Heart right ventricle (tissue), 16 donors: ENCODE measurements at regions not wholly inside any gene's neighbourhood (a gene's known extent, or its start where the extent isn't known, plus 50 kb on each side); places are given as distances from the start of the nearest gene placed in this dataset.
"Not testable (repeated sequence)": the region's sequence is repeated elsewhere in the genome, so short reads cannot be mapped to it uniquely, and the experiment has no call there.

Experiments
- ATAC-seq, 8 donors: fragments of 200-7000 bp; cut with Tn5 transposase; one replicate each; pipeline ENCODE4 v1.9.1; 2020; ENCODE audit warnings: mild to moderate bottlenecking in 8 of 8, moderate library complexity in 8 of 8, moderate number of reproducible peaks in 1 of 8
- DNase-seq, 2 donors: peaks; one replicate each; pipeline ENCODE4 v3.0.0-alpha.2; 2020
- H3K27ac ChIP-seq, 10 donors: fragments of 200-600 bp; sonication (generic) in 2 of 10; one replicate each; pipeline versions ENCODE4 v1.5.0 to v1.8.0; 2020 to 2022; ENCODE audit warnings: mild to moderate bottlenecking in 3 of 10
- H3K27me3 ChIP-seq, 7 donors: fragments of 200-600 bp; one replicate each; pipeline ENCODE4 v1.8.0; 2021 to 2022; ENCODE audit warnings: mild to moderate bottlenecking in 2 of 7
- H3K36me3 ChIP-seq, 9 donors: fragments of 200-600 bp; sonication (generic) in 1 of 9; one replicate each; pipeline versions ENCODE4 v1.5.0 to v1.8.0; 2020 to 2022; ENCODE audit warnings: mild to moderate bottlenecking in 2 of 9
- H3K4me1 ChIP-seq, 9 donors: fragments of 200-600 bp; sonication (generic) in 1 of 9; one replicate each; pipeline versions ENCODE4 v1.5.0 to v1.8.0; 2020 to 2022; ENCODE audit warnings: mild to moderate bottlenecking in 4 of 9
- H3K4me3 ChIP-seq, 10 donors: fragments of 200-600 bp; sonication (generic) in 2 of 10; one replicate each; pipeline versions ENCODE4 v1.5.0 to v1.8.0; 2020 to 2022; ENCODE audit warnings: mild to moderate bottlenecking in 7 of 10, moderate library complexity in 2 of 10
- H3K9me3 ChIP-seq, 11 donors: fragments of 200-600 bp in 10 of 11; sonication (generic) in 2 of 11; one replicate each; pipeline versions ENCODE4 v1.5.0 to v1.8.0; 2013 to 2022; ENCODE audit warnings: mild to moderate bottlenecking in 2 of 11, control low read depth in 1 of 11, moderate library complexity in 1 of 11
- CTCF ChIP-seq, 9 donors: fragments of 200-600 bp; sonication (generic) in 2 of 9; IDR thresholded peaks; one replicate each; pipeline versions ENCODE4 v1.5.0 to v1.8.0; 2021 to 2022; ENCODE audit warnings: antibody characterized with exemption in 9 of 9, mild to moderate bottlenecking in 5 of 9, moderate library complexity in 1 of 9
- WGBS, 2 donors: extraction: QIAGEN DNeasy Blood & Tissue Kit; methylation state at CpG; one replicate each; pipeline ENCODE4 v1.1.7; 2013; ENCODE audit warnings: inconsistent platforms in 1 of 2; 5-methylcytosine and 5-hydroxymethylcytosine counted together
- intact Hi-C, 10 donors: fragments of 100-400 bp; cut with DNase I; formaldehyde crosslinking; loops; one replicate each; pipeline versions ENCODE4 v1.11.1 to v1.14.2; 2022
- donor health status: Arrhythmogenic right ventricular cardiomyopathy.
- donor health status: ischemic (EF 13 %, LVEDD 7.1; RV severe dilation, severe dysfunction).
- donor health status: healthy with polysubstance abuse.
- donor health status: DM: no; HTN: yes; CAD: no.
- donor health status: DM: no; HTN: no; CAD: no.
- donor health status: ischemic (EF 25% LVEDD 6.9; RV normal size, moderate dysfunction).
- donor health status: ischemic (EF 25% LVEDD 5.7; RV mildly dilated, moderate dysfunction).
- donor health status: healthy.
- donor health status: DM: yes; HTN: yes; CAD: no.
- donor health status: Ischemic cardiomyopathy.
- donor health status: ischemic (EF 35%, LVEDD 5.7; RV mildly dilated, moderate dysfunction).
- donor health status: nonischemic (EF 11% LVEDD 7.7; RV severe dilation, severe dysfunction).
- donor health status: DM: yes; HTN: yes; CAD: no.
- donor health status: PGD.
- donor health status: ischemic (EF 29% LVEDD 5.4; RV normal size, mild dysfunction).
- donor health status: nonischemic (EF 23%, LVEDD 6.1; RV moderate dilation, normal function).

DNA sequence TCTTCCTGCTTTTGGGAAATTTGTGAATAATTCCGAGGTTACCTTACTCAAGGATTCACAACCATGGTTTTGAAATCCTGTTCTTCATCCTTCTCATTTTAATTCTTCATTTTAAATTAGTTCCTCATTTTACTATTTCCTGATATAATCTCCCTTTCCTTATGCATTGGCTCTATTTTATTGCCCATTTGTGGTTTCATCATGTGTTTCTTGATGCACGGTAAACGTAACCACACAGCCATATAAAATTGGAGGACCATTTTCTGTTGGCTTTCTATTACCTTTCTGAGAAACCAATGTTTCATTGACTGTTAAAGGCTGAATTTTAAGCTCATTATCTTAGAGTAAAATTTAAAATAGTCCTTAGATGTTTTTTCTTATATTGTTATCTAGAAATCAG is 100.3 kb upstream of the NDST4 start:
- intact Hi-C loops = no loop called here
- no peak for ATAC-seq
- no peak for DNase-seq
- no peak overlapping the region for H3K4me3 ChIP-seq
- 79 to 81% methylated on average over 3 of the region's 3 CpGs for WGBS, 2 donors
- peaks cover 0 to 9% (median 0%) of the 10 kb centered on the region in 11 donors for H3K9me3 ChIP-seq
- no peaks in the 10 kb centered on the region for H3K4me1 ChIP-seq
- H3K27me3 ChIP-seq = no peaks in the 10 kb centered on the region
- H3K36me3 ChIP-seq = no peaks in the 10 kb centered on the region
- no peak overlapping the region for H3K27ac ChIP-seq
- no peak for TF ChIP-seq CTCF (IDR thresholded peaks at IDR 0.05)

- Histone ChIP-seq H3K27me3 (no peaks in the 10 kb centered on the region), H3K4me1 (no peaks in the 10 kb centered on the region), H3K4me3 (no peak overlapping the region), H3K27ac (no peak overlapping the region), H3K36me3 (no peaks in the 10 kb centered on the region), H3K9me3 (peaks cover 0 to 8% (median 0%) of the 10 kb centered on the region in 11 donors)
- intact Hi-C loops = no loop called here
- no peak for TF ChIP-seq CTCF (IDR thresholded peaks at IDR 0.05)
- DNase-seq (no peak), ATAC-seq (no peak)
- WGBS, 2 donors = 58 to 62% methylated on average over 3 of the region's 3 CpGs
Measured at GRCh38 chr4:115201042-115201330, 87.6 kb upstream of the NDST4 start.

DNA sequence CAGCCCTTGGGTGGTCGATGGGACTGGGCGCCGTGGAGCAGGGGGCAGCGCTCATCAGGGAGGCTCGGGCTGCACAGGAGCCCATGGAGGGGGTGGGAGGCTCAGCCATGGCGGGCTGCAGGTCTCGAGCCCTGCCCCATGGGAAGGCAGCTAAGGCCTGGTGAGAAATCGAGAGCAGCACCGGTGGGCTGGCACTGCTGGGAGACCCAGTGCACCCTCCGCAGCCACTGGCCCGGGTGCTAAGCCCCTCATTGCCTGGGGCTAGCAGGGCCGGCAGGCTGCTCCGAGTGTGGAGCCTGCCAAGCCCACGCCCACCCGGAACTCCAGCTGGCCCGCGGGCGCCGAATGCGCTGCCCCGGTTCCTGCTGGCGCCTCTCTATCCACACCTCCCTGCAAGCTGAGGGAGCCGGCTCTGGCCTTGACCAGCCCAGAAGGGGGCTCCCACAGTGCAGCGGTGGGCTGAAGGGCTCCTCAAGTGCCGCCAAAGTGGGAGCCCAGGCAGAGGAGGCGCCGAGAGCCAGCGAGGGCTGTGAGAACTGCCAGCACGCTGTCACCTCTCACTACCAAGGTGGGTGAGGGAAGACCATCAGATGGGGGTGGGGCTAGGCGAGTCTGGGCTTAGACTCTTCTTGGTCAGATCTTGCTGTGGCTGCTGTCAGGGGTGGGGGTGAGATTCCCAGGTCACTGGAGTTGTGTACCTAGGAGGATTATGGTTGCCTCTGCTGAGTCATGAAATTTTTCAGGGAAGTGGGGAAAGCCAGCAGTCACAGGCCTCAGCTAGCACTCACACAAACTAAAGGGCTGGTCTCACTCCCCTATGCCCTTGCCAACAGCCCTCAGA is 87.0 kb upstream of the NDST4 start:
- intact Hi-C loops, ATAC-seq, DNase-seq: not testable (repeated sequence)

GRCh38 chr4:115194612-115195011 is 81.2 kb upstream of the NDST4 start:
- not testable (repeated sequence) for ATAC-seq

More for the DNA sequence above, 87.0 kb upstream of the NDST4 start:
- H3K4me3 ChIP-seq, H3K27me3 ChIP-seq, H3K4me1 ChIP-seq, H3K36me3 ChIP-seq, H3K9me3 ChIP-seq, H3K27ac ChIP-seq: not testable (repeated sequence)
- 90 to 94% methylated on average over 25 to 30 of the region's 30 CpGs for WGBS, 2 donors

GRCh38 chr4:115190529-115190928 is 77.1 kb upstream of the NDST4 start:
- ATAC-seq = no peak
- intact Hi-C loops = no loop called here
- Histone ChIP-seq H3K9me3 (peaks cover 0 to 16% (median 8%) of the 10 kb centered on the region in 11 donors), H3K27me3 (no peaks in the 10 kb centered on the region), H3K36me3 (no peaks in the 10 kb centered on the region), H3K4me1 (no peaks in the 10 kb centered on the region), H3K27ac (no peak overlapping the region), H3K4me3 (no peak overlapping the region)
- no peak for TF ChIP-seq CTCF (IDR thresholded peaks at IDR 0.05)
- DNase-seq = no peak

More at GRCh38 chr4:115194612-115195011, 81.2 kb upstream of the NDST4 start:
- H3K9me3 ChIP-seq = peaks cover 0 to 24% (median 8%) of the 10 kb centered on the region in 11 donors
- H3K27ac ChIP-seq, H3K36me3 ChIP-seq, intact Hi-C loops, H3K4me1 ChIP-seq, DNase-seq, H3K4me3 ChIP-seq, H3K27me3 ChIP-seq: not testable (repeated sequence)
